ENCODE measurements at regions not wholly inside any gene's neighbourhood (a gene's known extent, or its start where the extent isn't known, plus 50 kb on each side); places are given as distances from the start of the nearest gene placed in this dataset.

DNA sequence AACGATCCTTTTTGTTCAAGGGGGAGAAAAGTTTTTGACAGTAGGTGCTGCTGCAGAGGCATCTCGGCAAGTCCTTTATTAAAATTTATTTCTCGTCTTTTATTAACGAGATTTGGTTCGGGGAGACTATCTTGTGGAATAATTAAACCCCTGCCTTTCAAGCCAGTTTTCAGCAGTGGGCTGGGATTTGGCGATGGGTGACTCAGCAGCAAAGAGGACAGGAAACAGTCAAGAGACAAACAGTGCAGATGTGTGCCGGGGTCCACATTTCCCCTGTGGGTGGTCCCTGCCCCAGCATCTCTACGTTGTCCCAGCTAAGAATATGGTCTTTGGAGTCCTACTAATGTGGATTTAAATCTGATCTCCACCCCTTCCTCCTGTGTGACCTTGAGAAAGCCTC, 282.8 kb downstream of the CDH26 start:
- TF ChIP-seq, protein P1, sequence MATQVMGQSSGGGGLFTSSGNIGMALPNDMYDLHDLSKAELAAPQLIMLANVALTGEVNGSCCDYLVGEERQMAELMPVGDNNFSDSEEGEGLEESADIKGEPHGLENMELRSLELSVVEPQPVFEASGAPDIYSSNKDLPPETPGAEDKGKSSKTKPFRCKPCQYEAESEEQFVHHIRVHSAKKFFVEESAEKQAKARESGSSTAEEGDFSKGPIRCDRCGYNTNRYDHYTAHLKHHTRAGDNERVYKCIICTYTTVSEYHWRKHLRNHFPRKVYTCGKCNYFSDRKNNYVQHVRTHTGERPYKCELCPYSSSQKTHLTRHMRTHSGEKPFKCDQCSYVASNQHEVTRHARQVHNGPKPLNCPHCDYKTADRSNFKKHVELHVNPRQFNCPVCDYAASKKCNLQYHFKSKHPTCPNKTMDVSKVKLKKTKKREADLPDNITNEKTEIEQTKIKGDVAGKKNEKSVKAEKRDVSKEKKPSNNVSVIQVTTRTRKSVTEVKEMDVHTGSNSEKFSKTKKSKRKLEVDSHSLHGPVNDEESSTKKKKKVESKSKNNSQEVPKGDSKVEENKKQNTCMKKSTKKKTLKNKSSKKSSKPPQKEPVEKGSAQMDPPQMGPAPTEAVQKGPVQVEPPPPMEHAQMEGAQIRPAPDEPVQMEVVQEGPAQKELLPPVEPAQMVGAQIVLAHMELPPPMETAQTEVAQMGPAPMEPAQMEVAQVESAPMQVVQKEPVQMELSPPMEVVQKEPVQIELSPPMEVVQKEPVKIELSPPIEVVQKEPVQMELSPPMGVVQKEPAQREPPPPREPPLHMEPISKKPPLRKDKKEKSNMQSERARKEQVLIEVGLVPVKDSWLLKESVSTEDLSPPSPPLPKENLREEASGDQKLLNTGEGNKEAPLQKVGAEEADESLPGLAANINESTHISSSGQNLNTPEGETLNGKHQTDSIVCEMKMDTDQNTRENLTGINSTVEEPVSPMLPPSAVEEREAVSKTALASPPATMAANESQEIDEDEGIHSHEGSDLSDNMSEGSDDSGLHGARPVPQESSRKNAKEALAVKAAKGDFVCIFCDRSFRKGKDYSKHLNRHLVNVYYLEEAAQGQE (IDR thresholded peaks at IDR 0.05; ENCODE audit: insufficient read depth in 1 of 2, low read depth in 2 of 2, low read length in 2 of 2), result no peak
- TF ChIP-seq FOXP2 (optimal IDR thresholded peaks at IDR 0.05; ENCODE audit: borderline replicate concordance, extremely low read depth, extremely low read length, insufficient read depth), result no peak
- no peak for TF ChIP-seq POLR2AphosphoS5 (IDR thresholded peaks at IDR 0.05; ENCODE audit: low read depth, low read length)
- no peak for TF ChIP-seq SIN3A (IDR thresholded peaks at IDR 0.05; ENCODE audit: borderline replicate concordance, insufficient read depth, low read length)
- no peak for TF ChIP-seq TAF1 (IDR thresholded peaks at IDR 0.05; ENCODE audit: borderline replicate concordance, insufficient read depth, low read length)

DNA sequence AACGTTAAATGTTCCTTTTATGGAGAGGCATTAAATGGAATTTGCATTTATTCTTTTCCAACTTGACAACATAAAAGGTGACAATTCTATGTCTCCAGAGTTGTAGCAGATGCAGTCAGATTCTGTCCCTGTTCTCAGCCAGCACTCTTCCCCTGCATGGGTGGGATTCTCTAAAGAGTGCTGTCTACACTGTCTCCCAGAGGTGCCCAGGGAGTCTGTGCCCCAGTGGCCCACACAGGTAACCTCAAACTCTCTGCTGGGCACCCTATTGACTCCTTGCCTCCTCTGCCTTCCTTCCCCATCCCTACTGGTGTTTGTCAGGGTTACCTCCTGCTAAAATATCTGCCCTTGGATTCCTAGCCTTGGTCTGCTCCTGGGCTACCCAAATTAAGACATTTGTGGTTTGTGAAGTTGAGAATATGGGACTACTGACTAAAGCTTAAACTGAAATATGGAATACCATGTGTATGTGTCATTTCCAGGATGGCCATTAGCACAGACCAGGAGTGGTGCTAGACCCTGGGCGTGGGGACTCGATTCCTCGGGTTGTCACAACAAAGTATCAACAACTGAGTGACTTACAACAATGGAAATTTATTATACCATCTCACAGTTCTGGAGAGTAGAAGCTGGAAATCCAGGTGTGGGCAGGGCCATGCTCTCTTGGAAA, 284.7 kb downstream of the CDH26 start:
- TF ChIP-seq, protein P1 (IDR thresholded peaks at IDR 0.05; ENCODE audit: insufficient read depth in 1 of 2, low read depth in 2 of 2, low read length in 2 of 2), result no peak
- TF ChIP-seq POLR2AphosphoS5 (IDR thresholded peaks at IDR 0.05; ENCODE audit: low read depth, low read length) (no peak), TAF1 (IDR thresholded peaks at IDR 0.05; ENCODE audit: borderline replicate concordance, insufficient read depth, low read length) (no peak), SIN3A (IDR thresholded peaks at IDR 0.05; ENCODE audit: borderline replicate concordance, insufficient read depth, low read length) (no peak), FOXP2 (optimal IDR thresholded peaks at IDR 0.05; ENCODE audit: borderline replicate concordance, extremely low read depth, extremely low read length, insufficient read depth) (no peak)

DNA sequence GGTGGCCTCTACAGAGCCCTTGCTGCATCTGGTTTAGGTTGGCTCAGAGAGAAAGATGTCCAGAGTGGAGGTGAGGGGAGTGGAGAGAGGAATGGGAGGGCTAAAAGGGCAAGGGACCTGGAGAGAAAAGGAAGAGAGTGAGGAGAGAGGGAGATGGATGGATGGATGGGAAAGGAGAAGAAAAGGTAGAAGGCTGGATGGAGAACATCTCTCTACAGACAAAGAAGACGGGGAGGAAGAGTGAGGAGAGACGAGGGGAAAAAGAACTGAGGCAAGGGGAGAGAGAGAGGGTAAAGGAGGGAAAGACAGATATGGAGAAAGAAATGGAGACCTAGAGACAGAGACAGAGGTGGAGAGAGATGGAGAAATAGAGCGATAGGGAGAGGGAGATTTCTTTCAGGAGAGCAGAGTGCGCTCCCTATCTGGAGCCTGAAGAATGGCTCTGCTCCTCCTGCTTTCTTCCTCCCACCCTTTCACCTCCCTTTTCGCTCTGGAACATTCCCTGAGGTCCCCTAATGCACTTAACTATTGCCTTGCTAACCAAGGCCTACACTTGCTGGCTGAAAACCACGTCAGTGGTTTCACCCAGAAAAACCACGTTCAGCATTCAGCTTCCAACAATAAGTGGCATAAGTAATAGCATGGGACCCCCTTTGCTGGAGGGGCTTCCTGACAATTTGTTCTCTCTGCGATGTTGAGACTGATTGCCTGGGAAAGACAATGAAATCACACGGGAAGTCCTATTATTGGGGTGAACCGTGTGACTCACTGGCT, 286.3 kb downstream of the CDH26 start:
- no peak for TF ChIP-seq SIN3A (IDR thresholded peaks at IDR 0.05; ENCODE audit: borderline replicate concordance, insufficient read depth, low read length)
- no peak for TF ChIP-seq TAF1 (IDR thresholded peaks at IDR 0.05; ENCODE audit: borderline replicate concordance, insufficient read depth, low read length)
- TF ChIP-seq FOXP2 (optimal IDR thresholded peaks at IDR 0.05; ENCODE audit: borderline replicate concordance, extremely low read depth, extremely low read length, insufficient read depth), result no peak
- TF ChIP-seq, protein P1 (IDR thresholded peaks at IDR 0.05; ENCODE audit: insufficient read depth in 1 of 2, low read depth in 2 of 2, low read length in 2 of 2), result no peak
- TF ChIP-seq POLR2AphosphoS5 (IDR thresholded peaks at IDR 0.05; ENCODE audit: low read depth, low read length), result no peak

DNA sequence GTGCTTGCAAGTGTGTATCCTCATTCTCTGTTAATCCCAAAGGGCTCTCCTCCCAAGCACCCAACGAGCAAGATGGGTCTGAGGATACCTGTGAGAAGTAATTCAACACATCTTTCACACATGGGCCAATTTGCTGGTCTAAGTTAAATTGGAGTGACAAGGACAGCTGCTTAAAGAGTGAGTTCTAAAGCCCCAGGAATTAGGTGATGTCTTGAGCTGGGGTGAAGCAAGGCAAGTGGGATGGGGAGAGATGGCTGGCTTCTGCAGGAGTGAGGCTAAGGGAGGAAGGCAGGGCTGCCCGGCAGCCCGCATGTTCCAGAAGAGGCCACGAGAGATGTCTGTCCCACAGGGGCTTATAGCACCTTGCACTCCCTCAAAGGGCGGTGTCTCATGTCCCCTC, 288.5 kb downstream of the CDH26 start:
- TF ChIP-seq TAF1 (IDR thresholded peaks at IDR 0.05; ENCODE audit: borderline replicate concordance, insufficient read depth, low read length) (no peak), SIN3A (IDR thresholded peaks at IDR 0.05; ENCODE audit: borderline replicate concordance, insufficient read depth, low read length) (no peak), POLR2AphosphoS5 (IDR thresholded peaks at IDR 0.05; ENCODE audit: low read depth, low read length) (no peak), FOXP2 (optimal IDR thresholded peaks at IDR 0.05; ENCODE audit: borderline replicate concordance, extremely low read depth, extremely low read length, insufficient read depth) (no peak)
- TF ChIP-seq, protein P1 (IDR thresholded peaks at IDR 0.05; ENCODE audit: insufficient read depth in 1 of 2, low read depth in 2 of 2, low read length in 2 of 2), result no peak

All from PFSK-1 (cell line).